Smooth muscle cell (in vitro differentiated cells): ENCODE measurements at regions not wholly inside any gene's neighbourhood (a gene's known extent, or its start where the extent isn't known, plus 50 kb on each side); places are given as distances from the start of the nearest gene placed in this dataset.

Experiments
- DNase-seq: peaks from one replicate; lab custom pipeline; 2025; ENCODE audit not compliant: unreplicated experiment; lab: John Stamatoyannopoulos, UW
- H2AFZ ChIP-seq: fragments of 200-600 bp; sonication (generic); 2 replicates; pipeline ENCODE4 v1.6.0; 2016; ENCODE audit warnings: antibody characterized with exemption, low read depth, mild to moderate bottlenecking
- H3F3A ChIP-seq: fragments of 200-600 bp; sonication (generic); 2 replicates; pipeline ENCODE4 v1.6.0; 2017; ENCODE audit warnings: antibody characterized with exemption, low read depth
- H3K27ac ChIP-seq: fragments of 200-600 bp; sonication (generic); 2 replicates; pipeline ENCODE4 v1.5.1; 2016; ENCODE audit warnings: low read depth, mild to moderate bottlenecking
- H3K27me3 ChIP-seq: fragments of 200-600 bp; sonication (generic); 2 replicates; pipeline ENCODE4 v1.6.1; 2016; ENCODE audit warnings: low read depth, mild to moderate bottlenecking
- H3K36me3 ChIP-seq: fragments of 200-600 bp; sonication (generic); 2 replicates; pipeline ENCODE4 v1.5.1; 2016; ENCODE audit warnings: low read depth
- H3K4me1 ChIP-seq: fragments of 200-600 bp; sonication (generic); 2 replicates; pipeline ENCODE4 v1.5.1; 2016; ENCODE audit warnings: low read depth
- H3K4me2 ChIP-seq: fragments of 200-600 bp; sonication (generic); 2 replicates; pipeline ENCODE4 v1.6.0; 2016; ENCODE audit warnings: mild to moderate bottlenecking
- H3K4me3 ChIP-seq: fragments of 200-600 bp; sonication (generic); 2 replicates; pipeline ENCODE4 v1.5.1; 2016; ENCODE audit warnings: mild to moderate bottlenecking
- H3K79me2 ChIP-seq: fragments of 200-600 bp; sonication (generic); 2 replicates; pipeline ENCODE4 v1.6.0; 2016; ENCODE audit warnings: low read depth, mild to moderate bottlenecking
- H3K9ac ChIP-seq: fragments of 200-600 bp; sonication (generic); 2 replicates; pipeline ENCODE4 v1.6.0; 2016; ENCODE audit warnings: low read depth
- H3K9me3 ChIP-seq: fragments of 200-600 bp; sonication (generic); replicated peaks from 2 replicates; pipeline ENCODE4 v1.5.1; 2016; ENCODE audit warnings: low read depth
- H4K20me1 ChIP-seq: fragments of 200-600 bp; sonication (generic); 2 replicates; pipeline ENCODE4 v1.6.0; 2016; ENCODE audit warnings: low read depth
- WGBS: methylation state at CpG from one replicate; pipeline ENCODE4 v1.1.7; 2016; ENCODE audit warnings: low lambda C conversion rate; 5-methylcytosine and 5-hydroxymethylcytosine counted together
- TF ChIP-seq, protein P1 (sequence below): fragments of 200-600 bp; sonication (generic); IDR thresholded peaks from 2 replicates; pipeline ENCODE4 v1.5.1; 2017; ENCODE audit warnings: borderline replicate concordance, mild to moderate bottlenecking, antibody characterized with exemption; ENCODE audit not compliant: insufficient read depth, poor library complexity, severe bottlenecking

DNA sequence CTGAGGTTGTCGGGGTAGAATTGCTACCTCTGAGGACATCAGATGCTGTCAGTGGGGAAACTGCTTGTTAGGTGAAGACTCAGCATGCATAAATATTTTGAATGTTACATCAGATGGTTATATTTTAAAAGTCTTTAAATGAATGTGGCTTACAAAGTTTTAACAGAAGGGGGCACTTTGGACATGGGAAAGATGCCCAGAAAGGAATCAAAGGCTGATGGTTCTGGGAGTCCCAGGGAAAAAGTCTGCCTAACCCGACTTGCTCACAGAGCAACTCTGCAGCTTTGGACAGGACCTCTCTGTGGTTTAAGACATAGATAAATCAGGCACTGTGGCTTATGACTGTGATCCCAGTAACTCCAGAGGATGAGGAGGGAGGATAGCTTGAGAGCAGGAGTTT is 474.9 kb downstream of the ATP23 start:
- Histone ChIP-seq H3K4me2 (no peak overlapping the region), H4K20me1 (no peaks in the 10 kb centered on the region), H3K36me3 (no peaks in the 10 kb centered on the region), H3K79me2 (no peaks in the 10 kb centered on the region), H2AFZ (no peak overlapping the region), H3K27me3 (no peaks in the 10 kb centered on the region), H3K9me3 (no peaks in the 10 kb centered on the region), H3K9ac (no peak overlapping the region), H3K4me1 (peaks cover 29% of the 10 kb centered on the region), H3K4me3 (no peak overlapping the region), H3F3A (peaks cover 6% of the 10 kb centered on the region), H3K27ac (peak overlapping the region; percentile 99)
- no peak for DNase-seq
- 12% methylated on average over 2 of the region's 2 CpGs for WGBS
- TF ChIP-seq, protein P1, sequence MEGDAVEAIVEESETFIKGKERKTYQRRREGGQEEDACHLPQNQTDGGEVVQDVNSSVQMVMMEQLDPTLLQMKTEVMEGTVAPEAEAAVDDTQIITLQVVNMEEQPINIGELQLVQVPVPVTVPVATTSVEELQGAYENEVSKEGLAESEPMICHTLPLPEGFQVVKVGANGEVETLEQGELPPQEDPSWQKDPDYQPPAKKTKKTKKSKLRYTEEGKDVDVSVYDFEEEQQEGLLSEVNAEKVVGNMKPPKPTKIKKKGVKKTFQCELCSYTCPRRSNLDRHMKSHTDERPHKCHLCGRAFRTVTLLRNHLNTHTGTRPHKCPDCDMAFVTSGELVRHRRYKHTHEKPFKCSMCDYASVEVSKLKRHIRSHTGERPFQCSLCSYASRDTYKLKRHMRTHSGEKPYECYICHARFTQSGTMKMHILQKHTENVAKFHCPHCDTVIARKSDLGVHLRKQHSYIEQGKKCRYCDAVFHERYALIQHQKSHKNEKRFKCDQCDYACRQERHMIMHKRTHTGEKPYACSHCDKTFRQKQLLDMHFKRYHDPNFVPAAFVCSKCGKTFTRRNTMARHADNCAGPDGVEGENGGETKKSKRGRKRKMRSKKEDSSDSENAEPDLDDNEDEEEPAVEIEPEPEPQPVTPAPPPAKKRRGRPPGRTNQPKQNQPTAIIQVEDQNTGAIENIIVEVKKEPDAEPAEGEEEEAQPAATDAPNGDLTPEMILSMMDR, result peak; percentile 29

DNA sequence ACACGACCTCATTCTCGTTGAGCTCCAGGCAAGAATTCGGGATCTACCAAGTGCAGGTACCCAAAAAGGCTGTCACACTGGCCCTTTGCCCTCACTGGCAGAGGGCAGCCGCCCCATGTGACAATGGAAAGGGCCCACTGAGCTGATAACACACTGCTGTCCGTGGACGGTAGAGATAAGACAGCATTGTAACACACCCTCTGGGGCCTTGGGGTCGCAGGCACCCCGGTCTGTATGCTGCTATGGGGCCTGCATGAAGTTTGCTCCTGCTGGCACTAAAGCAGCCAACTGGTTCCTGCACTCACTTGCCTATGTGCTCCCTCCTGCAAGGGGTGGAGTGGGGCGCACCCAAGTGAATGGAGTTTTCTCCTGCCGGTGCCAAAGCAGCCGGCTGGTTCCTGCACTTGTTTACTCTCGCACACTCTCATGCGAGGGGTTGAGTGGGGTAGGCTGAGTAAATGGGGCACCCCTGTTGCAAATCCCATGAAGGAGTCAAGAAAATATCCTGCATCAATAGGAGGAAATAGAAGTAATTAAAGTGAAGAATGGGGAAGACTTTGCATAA is 477.9 kb downstream of the ATP23 start:
- 96% methylated on average over 13 of the region's 13 CpGs for WGBS

DNA sequence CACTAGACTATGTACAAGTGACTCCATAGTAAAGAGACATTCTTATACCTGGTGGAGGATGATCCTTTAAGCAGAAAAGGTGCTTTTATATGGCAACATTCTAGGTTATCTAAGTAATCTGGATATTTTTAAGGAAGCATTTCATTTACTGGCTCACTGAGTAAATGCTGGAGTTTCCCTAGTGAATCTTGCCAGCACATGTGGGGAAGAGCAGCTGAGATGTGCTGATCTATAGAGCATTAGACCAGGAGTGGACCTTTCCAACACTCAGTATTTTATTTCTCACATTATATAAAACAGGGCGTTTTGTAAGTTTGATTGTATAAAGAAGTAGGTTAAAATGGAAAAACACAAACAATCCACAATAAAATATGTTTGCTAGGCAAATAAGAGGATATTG is 478.5 kb downstream of the ATP23 start:
- Histone ChIP-seq H3F3A (peaks cover 17% of the 10 kb centered on the region), H3K27ac (peak overlapping the region; percentile 50), H4K20me1 (no peaks in the 10 kb centered on the region), H3K79me2 (no peaks in the 10 kb centered on the region), H3K4me3 (no peak overlapping the region), H3K9ac (no peak overlapping the region), H3K4me1 (peaks cover 25% of the 10 kb centered on the region), H3K36me3 (no peaks in the 10 kb centered on the region), H3K4me2 (no peak overlapping the region), H3K9me3 (no peaks in the 10 kb centered on the region), H2AFZ (no peak overlapping the region), H3K27me3 (no peaks in the 10 kb centered on the region)
- DNase-seq, result no peak
- 88% methylated on average over 1 of the region's 1 CpG for WGBS
- TF ChIP-seq, protein P1, result no peak

More for the DNA sequence above, 477.9 kb downstream of the ATP23 start:
- Histone ChIP-seq H2AFZ (no peak overlapping the region), H4K20me1 (no peaks in the 10 kb centered on the region), H3K27me3 (no peaks in the 10 kb centered on the region), H3K27ac (no peak overlapping the region), H3K36me3 (no peaks in the 10 kb centered on the region), H3K4me1 (peaks cover 22% of the 10 kb centered on the region), H3K9ac (no peak overlapping the region), H3K4me3 (no peak overlapping the region), H3K79me2 (no peaks in the 10 kb centered on the region), H3F3A (peaks cover 13% of the 10 kb centered on the region), H3K9me3 (no peaks in the 10 kb centered on the region), H3K4me2 (no peak overlapping the region)
- no peak for DNase-seq
- TF ChIP-seq, protein P1, result no peak

DNA sequence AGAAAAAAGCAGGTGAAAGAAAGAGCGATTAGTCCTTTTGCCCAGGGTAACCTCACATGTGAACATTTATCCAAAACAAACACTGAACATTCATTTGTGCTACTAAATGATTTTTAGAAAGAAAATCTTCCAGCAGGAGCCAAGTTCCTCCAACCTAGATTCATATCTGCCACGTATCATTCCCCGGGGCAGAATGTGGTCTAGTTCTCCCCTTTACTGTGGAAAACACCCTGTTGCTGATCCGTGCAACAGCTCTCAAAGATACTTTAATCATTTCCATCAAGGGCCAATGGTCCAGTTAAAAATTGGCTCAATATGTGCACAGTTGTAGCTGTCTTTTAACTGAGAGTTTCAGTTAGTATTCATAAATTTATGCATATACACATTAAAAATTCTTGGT is 479.1 kb downstream of the ATP23 start:
- no peak overlapping the region for H2AFZ ChIP-seq
- peaks cover 17% of the 10 kb centered on the region for H3F3A ChIP-seq
- no peaks in the 10 kb centered on the region for H3K79me2 ChIP-seq
- DNase-seq, result no peak
- no peaks in the 10 kb centered on the region for H3K27me3 ChIP-seq
- TF ChIP-seq, protein P1, result no peak
- H3K36me3 ChIP-seq, result no peaks in the 10 kb centered on the region
- H3K9me3 ChIP-seq, result no peaks in the 10 kb centered on the region
- no peak overlapping the region for H3K9ac ChIP-seq
- H3K4me2 ChIP-seq, result peak overlapping the region; percentile 14
- H3K4me1 ChIP-seq, result peaks cover 22% of the 10 kb centered on the region
- peak overlapping the region; percentile 50 for H3K27ac ChIP-seq
- 70% methylated on average over 4 of the region's 4 CpGs for WGBS
- no peak overlapping the region for H3K4me3 ChIP-seq
- no peaks in the 10 kb centered on the region for H4K20me1 ChIP-seq
